NK-92 treated with Interleukin-12 subunit alpha and Interleukin-12 subunit beta, amount 100 ng/mL, for 24 hours (cell line): ENCODE measurements at regions not wholly inside any gene's neighbourhood (a gene's known extent, or its start where the extent isn't known, plus 50 kb on each side); places are given as distances from the start of the nearest gene placed in this dataset.

Experiments used
- DNase-seq: peaks from one replicate; lab custom pipeline; 2025; lab: John Stamatoyannopoulos, UW

GRCh38 chr1:50292276-50292675 is 131.0 kb downstream of the DMRTA2 start:
- DNase-seq = no peak

GRCh38 chr1:50289495-50289894 is 133.7 kb downstream of the DMRTA2 start:
- DNase-seq = peak; percentile 34

- DNase-seq = no peak
Observed at GRCh38 chr1:50285994-50286393, 137.2 kb downstream of the DMRTA2 start.

- no peak for DNase-seq
Observed at GRCh38 chr1:50279622-50280330, 143.5 kb downstream of the DMRTA2 start.

- DNase-seq = no peak
Observed at GRCh38 chr1:50278961-50279360, 144.3 kb downstream of the DMRTA2 start.

- DNase-seq = no peak
Observed at GRCh38 chr1:50278410-50278809, 144.8 kb downstream of the DMRTA2 start.

- no peak for DNase-seq
Observed at GRCh38 chr1:50275566-50275965, 147.7 kb downstream of the DMRTA2 start.

- no peak for DNase-seq
Observed at GRCh38 chr1:50272912-50273311, 150.3 kb downstream of the DMRTA2 start.

GRCh38 chr1:50271968-50272578 is 151.2 kb downstream of the DMRTA2 start:
- DNase-seq = no peak

GRCh38 chr1:50271337-50271736 is 151.9 kb downstream of the DMRTA2 start:
- DNase-seq = no peak

GRCh38 chr1:50270926-50271325 is 152.3 kb downstream of the DMRTA2 start:
- DNase-seq = no peak

- no peak for DNase-seq
Observed at GRCh38 chr1:50268049-50268448, 155.2 kb downstream of the DMRTA2 start.

GRCh38 chr1:50266509-50266908 is 156.7 kb downstream of the DMRTA2 start:
- no peak for DNase-seq

GRCh38 chr1:50265790-50266314 is 157.1 kb downstream of the ELAVL4 start:
- DNase-seq = no peak

GRCh38 chr1:50264590-50264989 is 155.9 kb downstream of the ELAVL4 start:
- DNase-seq = no peak

GRCh38 chr1:50262436-50262835 is 153.7 kb downstream of the ELAVL4 start:
- DNase-seq = no peak

GRCh38 chr1:50261951-50262350 is 153.2 kb downstream of the ELAVL4 start:
- DNase-seq = no peak

- DNase-seq = no peak
Observed at GRCh38 chr1:50257940-50258685, 149.4 kb downstream of the ELAVL4 start.

GRCh38 chr1:50257029-50257428 is 148.3 kb downstream of the ELAVL4 start:
- no peak for DNase-seq
